DMS 273 (cell line): ENCODE measurements at regions not wholly inside any gene's neighbourhood (a gene's known extent, or its start where the extent isn't known, plus 50 kb on each side); places are given as distances from the start of the nearest gene placed in this dataset.
"Not testable (repeated sequence)": the region's sequence is repeated elsewhere in the genome, so short reads cannot be mapped to it uniquely, and the experiment has no call there.

ENCODE experiments used
- DNase-seq: peaks from one replicate; lab custom pipeline; 2025; ENCODE audit not compliant: unreplicated experiment; lab: John Stamatoyannopoulos, UW

GRCh38 chr20:54985091-54985490, 509.7 kb downstream of the DOK5 start:
- no peak for DNase-seq

GRCh38 chr20:54984104-54984448, 508.7 kb downstream of the DOK5 start:
- DNase-seq: no peak

- DNase-seq: not testable (repeated sequence)
Observed at GRCh38 chr20:54983394-54984103, 508.2 kb downstream of the DOK5 start.

GRCh38 chr20:54981175-54981574, 505.8 kb downstream of the DOK5 start:
- DNase-seq: no peak

GRCh38 chr20:54980103-54980960, 504.9 kb downstream of the DOK5 start:
- DNase-seq: peak; percentile 26

GRCh38 chr20:54950304-54950703, 474.9 kb downstream of the DOK5 start:
- DNase-seq: no peak

GRCh38 chr20:54941666-54942065, 466.3 kb downstream of the DOK5 start:
- DNase-seq: no peak

GRCh38 chr20:54940522-54940921, 465.1 kb downstream of the DOK5 start:
- no peak for DNase-seq

- DNase-seq: no peak
Observed at GRCh38 chr20:54938707-54939106, 463.3 kb downstream of the DOK5 start.

GRCh38 chr20:54933212-54933904, 458.0 kb downstream of the DOK5 start:
- DNase-seq: no peak

GRCh38 chr20:54929191-54929590, 453.8 kb downstream of the DOK5 start:
- DNase-seq: no peak

- no peak for DNase-seq
Observed at GRCh38 chr20:54928564-54928963, 453.2 kb downstream of the DOK5 start.

GRCh38 chr20:54922636-54923035, 447.2 kb downstream of the DOK5 start:
- no peak for DNase-seq

GRCh38 chr20:54922096-54922495, 446.7 kb downstream of the DOK5 start:
- no peak for DNase-seq

- no peak for DNase-seq
Observed at GRCh38 chr20:54920491-54920890, 445.1 kb downstream of the DOK5 start.

GRCh38 chr20:54918993-54919392, 443.6 kb downstream of the DOK5 start:
- not testable (repeated sequence) for DNase-seq

GRCh38 chr20:54914995-54915394, 439.6 kb downstream of the DOK5 start:
- DNase-seq: no peak

- DNase-seq: no peak
Observed at GRCh38 chr20:54909702-54910101, 434.3 kb downstream of the DOK5 start.

- not testable (repeated sequence) for DNase-seq
Observed at GRCh38 chr20:54906134-54906533, 430.7 kb downstream of the DOK5 start.

- no peak for DNase-seq
Observed at GRCh38 chr20:54897787-54898186, 422.4 kb downstream of the DOK5 start.

- no peak for DNase-seq
Observed at GRCh38 chr20:54891907-54892306, 416.5 kb downstream of the DOK5 start.

- DNase-seq: no peak
Observed at GRCh38 chr20:54879393-54879792, 404.0 kb downstream of the DOK5 start.
